Lower leg skin (tissue), 4 donors: ENCODE measurements at regions not wholly inside any gene's neighbourhood (a gene's known extent, or its start where the extent isn't known, plus 50 kb on each side); places are given as distances from the start of the nearest gene placed in this dataset.

Source experiments
- DNase-seq, 2 donors: peaks; one replicate each; pipeline ENCODE4 v3.0.0-alpha.2; 2019; ENCODE audit warnings: low spot score in 2 of 2
- H3K4me3 ChIP-seq: fragments of 200-600 bp; sonication (generic); 2 replicates; pipeline ENCODE4 v1.5.1; 2017; ENCODE audit warnings: mild to moderate bottlenecking, low read depth; ENCODE audit not compliant: poor library complexity, severe bottlenecking
- CTCF ChIP-seq, 3 donors: fragments of 450-650 bp; IDR thresholded peaks; one replicate each; pipeline ENCODE4 v1.5.1; 2016; ENCODE audit warnings: antibody characterized with exemption in 3 of 3, mild to moderate bottlenecking in 3 of 3, moderate library complexity in 2 of 3
- POLR2A ChIP-seq, 2 donors: fragments of 450-650 bp; IDR thresholded peaks; one replicate each; pipeline ENCODE4 v1.6.1; 2016 to 2017; ENCODE audit warnings: antibody characterized with exemption in 2 of 2, mild to moderate bottlenecking in 1 of 2, moderate library complexity in 1 of 2
- WGBS, 2 donors: methylation state at CpG; one replicate each; pipeline ENCODE4 v1.1.5; 2018; 5-methylcytosine and 5-hydroxymethylcytosine counted together
- intact Hi-C: fragments of 100-400 bp; cut with DNase I; formaldehyde crosslinking; loops from one replicate; pipeline ENCODE4 v1.15.0; 2023; ENCODE audit warnings: low total_unique reads

- no peak for DNase-seq
- intact Hi-C loops: no loop called here
- WGBS, 2 donors: 78 to 83% methylated on average over 9 of the region's 9 CpGs
- no peak overlapping the region for H3K4me3 ChIP-seq
- no peak for TF ChIP-seq POLR2A (IDR thresholded peaks at IDR 0.05)
- TF ChIP-seq CTCF (IDR thresholded peaks at IDR 0.05): no peak
These were observed 1057.7 kb upstream of the EEF2KMT start for GRCh38 chr16:6155271-6155670.

- 89 to 94% methylated on average over 5 of the region's 5 CpGs for WGBS, 2 donors
- no peak overlapping the region for H3K4me3 ChIP-seq
- no peak for DNase-seq
- TF ChIP-seq CTCF (IDR thresholded peaks at IDR 0.05) (no peak), POLR2A (IDR thresholded peaks at IDR 0.05) (no peak)
- intact Hi-C loops: no loop called here
These were observed 1056.3 kb upstream of the EEF2KMT start for GRCh38 chr16:6153901-6154300.

GRCh38 chr16:6149031-6149430 is 1051.4 kb upstream of the EEF2KMT start:
- TF ChIP-seq POLR2A (IDR thresholded peaks at IDR 0.05) (no peak), CTCF (IDR thresholded peaks at IDR 0.05) (no peak)
- H3K4me3 ChIP-seq: no peak overlapping the region
- DNase-seq: no peak
- intact Hi-C loops: no loop called here
- 80 to 86% methylated on average over 10 of the region's 10 CpGs for WGBS, 2 donors

GRCh38 chr16:6148361-6148760 is 1050.8 kb upstream of the EEF2KMT start:
- intact Hi-C loops: no loop called here
- H3K4me3 ChIP-seq: no peak overlapping the region
- no peak for DNase-seq
- TF ChIP-seq CTCF (IDR thresholded peaks at IDR 0.05) (no peak), POLR2A (IDR thresholded peaks at IDR 0.05) (no peak)
- 68 to 80% methylated on average over 2 of the region's 2 CpGs for WGBS, 2 donors

- intact Hi-C loops: no loop called here
- DNase-seq: no peak
- 61 to 67% methylated on average over 9 of the region's 9 CpGs for WGBS, 2 donors
- TF ChIP-seq POLR2A (IDR thresholded peaks at IDR 0.05): no peak
- TF ChIP-seq CTCF (IDR thresholded peaks at IDR 0.05): no peak
- H3K4me3 ChIP-seq: no peak overlapping the region
These were observed 1049.4 kb upstream of the EEF2KMT start for GRCh38 chr16:6146874-6147425.

- DNase-seq: no peak
- TF ChIP-seq POLR2A (IDR thresholded peaks at IDR 0.05) (no peak), CTCF (IDR thresholded peaks at IDR 0.05) (no peak)
- no peak overlapping the region for H3K4me3 ChIP-seq
- WGBS, 2 donors: 89 to 90% methylated on average over 2 of the region's 2 CpGs
- intact Hi-C loops: no loop called here
These were observed 1048.8 kb upstream of the EEF2KMT start for GRCh38 chr16:6146356-6146755.
